Activated T-cell treated with anti-CD3 and anti-CD28 coated beads, Interleukin-2, amount 50 U/mL, for 72 hours (primary cell): ENCODE measurements at regions not wholly inside any gene's neighbourhood (a gene's known extent, or its start where the extent isn't known, plus 50 kb on each side); places are given as distances from the start of the nearest gene placed in this dataset.
"Not testable (repeated sequence)": the region's sequence is repeated elsewhere in the genome, so short reads cannot be mapped to it uniquely, and the experiment has no call there.

ENCODE experiments used
- ATAC-seq, 2 donors: fragments of 150-1000 bp; cut with Tn5 transposase; replicated peaks in 1 of 2; 2 replicates each; pipeline ENCODE4 v1.10.0; 2021; ENCODE audit warnings: moderate library complexity in 2 of 2, mild to moderate bottlenecking in 1 of 2
- DNase-seq, 2 donors: peaks; one replicate each; pipeline ENCODE4 v3.0.0; 2021 to 2022; ENCODE audit warnings: mixed read lengths in 1 of 2
- H3K27ac Mint-ChIP-seq: one replicate; pipeline ENCODE4 v1.8.0; 2022; ENCODE audit warnings: mild to moderate bottlenecking, moderate library complexity, mixed read lengths
- H3K27me3 Mint-ChIP-seq: one replicate; pipeline ENCODE4 v1.8.0; 2022; ENCODE audit warnings: low read depth, mixed read lengths
- H3K36me3 Mint-ChIP-seq, 2 donors: one replicate each; pipeline ENCODE4 v1.8.0; 2022; ENCODE audit warnings: mixed read lengths in 2 of 2, mild to moderate bottlenecking in 1 of 2; ENCODE audit not compliant: insufficient read depth in 2 of 2
- H3K4me1 Mint-ChIP-seq: one replicate; pipeline ENCODE4 v1.8.0; 2022; ENCODE audit warnings: low read depth, mixed read lengths
- H3K4me3 Mint-ChIP-seq, 2 donors: one replicate each; pipeline ENCODE4 v1.8.0; 2022; ENCODE audit warnings: mild to moderate bottlenecking in 2 of 2, mixed read lengths in 2 of 2, moderate library complexity in 2 of 2
- H3K9me3 Mint-ChIP-seq, 2 donors: one replicate each; pipeline ENCODE4 v1.8.0; 2022; ENCODE audit warnings: mixed read lengths in 2 of 2

- not testable (repeated sequence) for ATAC-seq, H3K9me3 Mint-ChIP-seq, H3K27ac Mint-ChIP-seq, H3K36me3 Mint-ChIP-seq, H3K4me1 Mint-ChIP-seq, DNase-seq, H3K4me3 Mint-ChIP-seq, H3K27me3 Mint-ChIP-seq
Measured at GRCh38 chr1:83271834-83272233, 727.1 kb downstream of the TTLL7 start.

GRCh38 chr1:83270801-83271200 is 728.1 kb downstream of the TTLL7 start:
- not testable (repeated sequence) for H3K36me3 Mint-ChIP-seq, H3K27me3 Mint-ChIP-seq
- ATAC-seq = peak; percentile 47 to 50

GRCh38 chr1:83263808-83264207 is 735.1 kb downstream of the TTLL7 start:
- not testable (repeated sequence) for DNase-seq, H3K4me3 Mint-ChIP-seq, H3K27me3 Mint-ChIP-seq, H3K27ac Mint-ChIP-seq, H3K36me3 Mint-ChIP-seq, H3K9me3 Mint-ChIP-seq, ATAC-seq, H3K4me1 Mint-ChIP-seq

More at GRCh38 chr1:83270801-83271200, 728.1 kb downstream of the TTLL7 start:
- H3K4me3 Mint-ChIP-seq, DNase-seq, H3K27ac Mint-ChIP-seq, H3K4me1 Mint-ChIP-seq, H3K9me3 Mint-ChIP-seq: not testable (repeated sequence)

GRCh38 chr1:83251687-83252086 is 747.2 kb downstream of the TTLL7 start:
- not testable (repeated sequence) for H3K4me3 Mint-ChIP-seq, H3K9me3 Mint-ChIP-seq, H3K36me3 Mint-ChIP-seq, H3K27me3 Mint-ChIP-seq, ATAC-seq, DNase-seq, H3K4me1 Mint-ChIP-seq, H3K27ac Mint-ChIP-seq

GRCh38 chr1:83246780-83247179 is 752.2 kb downstream of the TTLL7 start:
- ATAC-seq, H3K9me3 Mint-ChIP-seq: not testable (repeated sequence)

GRCh38 chr1:83244832-83245231 is 754.1 kb downstream of the TTLL7 start:
- H3K4me3 Mint-ChIP-seq, DNase-seq, H3K27ac Mint-ChIP-seq, H3K27me3 Mint-ChIP-seq, H3K9me3 Mint-ChIP-seq, ATAC-seq, H3K4me1 Mint-ChIP-seq, H3K36me3 Mint-ChIP-seq: not testable (repeated sequence)

More at GRCh38 chr1:83246780-83247179, 752.2 kb downstream of the TTLL7 start:
- H3K27me3 Mint-ChIP-seq, H3K4me3 Mint-ChIP-seq, H3K36me3 Mint-ChIP-seq, H3K27ac Mint-ChIP-seq, H3K4me1 Mint-ChIP-seq, DNase-seq: not testable (repeated sequence)

- H3K4me1 Mint-ChIP-seq, H3K27me3 Mint-ChIP-seq, ATAC-seq, H3K27ac Mint-ChIP-seq, DNase-seq, H3K9me3 Mint-ChIP-seq, H3K4me3 Mint-ChIP-seq, H3K36me3 Mint-ChIP-seq: not testable (repeated sequence)
Measured at GRCh38 chr1:83239568-83239967, 759.4 kb downstream of the TTLL7 start.

GRCh38 chr1:83238654-83239053 is 760.3 kb downstream of the TTLL7 start:
- H3K4me3 Mint-ChIP-seq, H3K27ac Mint-ChIP-seq, ATAC-seq, H3K27me3 Mint-ChIP-seq, H3K36me3 Mint-ChIP-seq, H3K4me1 Mint-ChIP-seq, DNase-seq, H3K9me3 Mint-ChIP-seq: not testable (repeated sequence)

GRCh38 chr1:83219788-83220187 is 779.1 kb downstream of the TTLL7 start:
- not testable (repeated sequence) for DNase-seq, H3K27ac Mint-ChIP-seq, H3K4me3 Mint-ChIP-seq, H3K27me3 Mint-ChIP-seq, ATAC-seq, H3K9me3 Mint-ChIP-seq, H3K4me1 Mint-ChIP-seq, H3K36me3 Mint-ChIP-seq

GRCh38 chr1:83218036-83218716 is 780.8 kb downstream of the TTLL7 start:
- H3K9me3 Mint-ChIP-seq, H3K36me3 Mint-ChIP-seq, H3K27ac Mint-ChIP-seq, DNase-seq, H3K4me3 Mint-ChIP-seq, H3K27me3 Mint-ChIP-seq, ATAC-seq, H3K4me1 Mint-ChIP-seq: not testable (repeated sequence)

GRCh38 chr1:83214317-83214716 is 784.6 kb downstream of the TTLL7 start:
- not testable (repeated sequence) for ATAC-seq, H3K9me3 Mint-ChIP-seq, H3K36me3 Mint-ChIP-seq, DNase-seq, H3K27me3 Mint-ChIP-seq, H3K4me3 Mint-ChIP-seq, H3K4me1 Mint-ChIP-seq, H3K27ac Mint-ChIP-seq

- H3K9me3 Mint-ChIP-seq, ATAC-seq, H3K4me3 Mint-ChIP-seq, DNase-seq, H3K27ac Mint-ChIP-seq, H3K36me3 Mint-ChIP-seq, H3K4me1 Mint-ChIP-seq, H3K27me3 Mint-ChIP-seq: not testable (repeated sequence)
Measured at GRCh38 chr1:83213648-83214047, 785.3 kb downstream of the TTLL7 start.

GRCh38 chr1:83212033-83212432 is 786.9 kb downstream of the TTLL7 start:
- H3K4me1 Mint-ChIP-seq, H3K27me3 Mint-ChIP-seq, H3K4me3 Mint-ChIP-seq, H3K36me3 Mint-ChIP-seq, H3K27ac Mint-ChIP-seq, DNase-seq, H3K9me3 Mint-ChIP-seq, ATAC-seq: not testable (repeated sequence)

GRCh38 chr1:83208540-83208939 is 790.4 kb downstream of the TTLL7 start:
- not testable (repeated sequence) for H3K4me3 Mint-ChIP-seq, H3K27me3 Mint-ChIP-seq, H3K36me3 Mint-ChIP-seq, ATAC-seq, DNase-seq, H3K9me3 Mint-ChIP-seq, H3K27ac Mint-ChIP-seq, H3K4me1 Mint-ChIP-seq
